MM.1S (cell line): ENCODE measurements at regions not wholly inside any gene's neighbourhood (a gene's known extent, or its start where the extent isn't known, plus 50 kb on each side); places are given as distances from the start of the nearest gene placed in this dataset.

Experiments used
- DNase-seq: peaks from one replicate; pipeline ENCODE4 v3.0.0-alpha.2; 2015
- H2AFZ ChIP-seq: fragments of 300-600 bp; sonication (generic); 2 replicates; pipeline ENCODE4 v1.6.0; 2016; ENCODE audit warnings: antibody characterized with exemption, low read length
- H3F3A ChIP-seq: fragments of 300-600 bp; sonication (generic); 2 replicates; pipeline ENCODE4 v1.6.1; 2016; ENCODE audit warnings: mild to moderate bottlenecking, antibody characterized with exemption, low read length, moderate library complexity, mixed read lengths; ENCODE audit not compliant: insufficient read depth
- H3K27ac ChIP-seq: fragments of 300-600 bp; sonication (generic); 2 replicates; pipeline ENCODE4 v1.5.1; 2016; ENCODE audit warnings: mild to moderate bottlenecking, low read length
- H3K27me3 ChIP-seq: fragments of 300-600 bp; sonication (generic); replicated peaks from 2 replicates; pipeline ENCODE4 v1.6.0; 2016; ENCODE audit warnings: low read length; ENCODE audit not compliant: insufficient read depth
- H3K36me3 ChIP-seq: fragments of 300-600 bp; sonication (generic); replicated peaks from 2 replicates; pipeline ENCODE4 v1.6.1; 2016; ENCODE audit warnings: mild to moderate bottlenecking, low read length, mixed read lengths; ENCODE audit not compliant: insufficient read depth
- H3K4me1 ChIP-seq: fragments of 300-600 bp; sonication (generic); 2 replicates; pipeline ENCODE4 v1.6.1; 2016; ENCODE audit warnings: low read length, mixed read lengths
- H3K4me2 ChIP-seq: fragments of 300-600 bp; sonication (generic); 2 replicates; pipeline ENCODE4 v1.6.0; 2016; ENCODE audit warnings: low read depth, low read length
- H3K4me3 ChIP-seq: fragments of 300-600 bp; sonication (generic); 2 replicates; pipeline ENCODE4 v1.5.1; 2016; ENCODE audit warnings: low read length, mixed read lengths
- H3K79me2 ChIP-seq: fragments of 300-600 bp; sonication (generic); 2 replicates; pipeline ENCODE4 v1.6.1; 2016; ENCODE audit warnings: mixed run types, low read length, mixed read lengths
- H3K9ac ChIP-seq: fragments of 300-600 bp; sonication (generic); 2 replicates; pipeline ENCODE4 v1.6.1; 2016; ENCODE audit warnings: low read length, mixed read lengths
- H3K9me2 ChIP-seq: fragments of 300-600 bp; sonication (generic); replicated peaks from 2 replicates; pipeline ENCODE4 v1.6.1; 2016; ENCODE audit warnings: mild to moderate bottlenecking, low read length, mixed read lengths; ENCODE audit not compliant: insufficient read depth
- H3K9me3 ChIP-seq: fragments of 300-600 bp; sonication (generic); replicated peaks from 2 replicates; pipeline ENCODE4 v1.6.1; 2016; ENCODE audit warnings: mild to moderate bottlenecking, low read length, mixed read lengths; ENCODE audit not compliant: insufficient read depth
- H4K20me1 ChIP-seq: fragments of 300-600 bp; sonication (generic); 2 replicates; pipeline ENCODE4 v1.6.1; 2016; ENCODE audit warnings: mild to moderate bottlenecking, low read length, moderate library complexity, mixed read lengths; ENCODE audit not compliant: insufficient read depth
- CTCF ChIP-seq: fragments of 300-600 bp; sonication (generic); IDR thresholded peaks from 2 replicates; pipeline ENCODE4 v1.5.1; 2016; ENCODE audit warnings: antibody characterized with exemption, low read length, mixed read lengths
- EZH2 ChIP-seq: fragments of 300-600 bp; sonication (generic); optimal IDR thresholded peaks from 2 replicates; pipeline ENCODE3; 2017; ENCODE audit warnings: low read depth, mild to moderate bottlenecking, antibody characterized with exemption, low read length, mixed read lengths
- EZH2phosphoT487 ChIP-seq: fragments of 300-600 bp; sonication (generic); IDR thresholded peaks from 2 replicates; pipeline ENCODE4 v1.6.1; 2018; ENCODE audit warnings: antibody characterized with exemption, low read length

GRCh38 chr18:41538751-41539150, 416.3 kb upstream of the PIK3C3 start:
- TF ChIP-seq EZH2phosphoT487 (no peak), CTCF (no peak), EZH2 (no peak)
- no peak overlapping the region for H3K9ac ChIP-seq
- H3K4me3 ChIP-seq: no peak overlapping the region
- H3K27me3 ChIP-seq: no peaks in the 10 kb centered on the region
- no peaks in the 10 kb centered on the region for H4K20me1 ChIP-seq
- no peaks in the 10 kb centered on the region for H3K9me2 ChIP-seq
- H3K36me3 ChIP-seq: no peaks in the 10 kb centered on the region
- H3F3A ChIP-seq: no peaks in the 10 kb centered on the region
- no peaks in the 10 kb centered on the region for H3K4me1 ChIP-seq
- DNase-seq: no peak
- H3K4me2 ChIP-seq: no peak overlapping the region
- H3K27ac ChIP-seq: no peak overlapping the region
- H3K9me3 ChIP-seq: no peaks in the 10 kb centered on the region
- H3K79me2 ChIP-seq: no peaks in the 10 kb centered on the region
- no peak overlapping the region for H2AFZ ChIP-seq

GRCh38 chr18:41537666-41538065, 417.4 kb upstream of the PIK3C3 start:
- Histone ChIP-seq H3K4me2 (no peak overlapping the region), H3K79me2 (no peaks in the 10 kb centered on the region), H3K27ac (no peak overlapping the region), H3K9me2 (no peaks in the 10 kb centered on the region), H4K20me1 (no peaks in the 10 kb centered on the region), H3K4me3 (no peak overlapping the region), H3K9ac (no peak overlapping the region), H3K27me3 (no peaks in the 10 kb centered on the region), H2AFZ (no peak overlapping the region), H3K36me3 (no peaks in the 10 kb centered on the region), H3F3A (no peaks in the 10 kb centered on the region), H3K4me1 (no peaks in the 10 kb centered on the region), H3K9me3 (no peaks in the 10 kb centered on the region)
- TF ChIP-seq CTCF: no peak
- TF ChIP-seq EZH2phosphoT487: no peak
- no peak for TF ChIP-seq EZH2
- no peak for DNase-seq

GRCh38 chr18:41532344-41533086, 422.5 kb upstream of the PIK3C3 start:
- H3K9ac ChIP-seq: no peak overlapping the region
- no peak overlapping the region for H3K27ac ChIP-seq
- no peaks in the 10 kb centered on the region for H4K20me1 ChIP-seq
- no peak overlapping the region for H2AFZ ChIP-seq
- no peaks in the 10 kb centered on the region for H3K4me1 ChIP-seq
- H3K27me3 ChIP-seq: no peaks in the 10 kb centered on the region
- H3K9me2 ChIP-seq: no peaks in the 10 kb centered on the region
- peak; percentile 21; the same call in 1 of the 2 replicates for TF ChIP-seq CTCF
- no peak for TF ChIP-seq EZH2
- no peak for TF ChIP-seq EZH2phosphoT487
- H3K36me3 ChIP-seq: no peaks in the 10 kb centered on the region
- DNase-seq: no peak
- no peak overlapping the region for H3K4me2 ChIP-seq
- H3K9me3 ChIP-seq: no peaks in the 10 kb centered on the region
- H3F3A ChIP-seq: no peaks in the 10 kb centered on the region
- H3K79me2 ChIP-seq: no peaks in the 10 kb centered on the region
- H3K4me3 ChIP-seq: no peak overlapping the region
